Suprapubic skin (tissue), 4 donors: ENCODE measurements at regions not wholly inside any gene's neighbourhood (a gene's known extent, or its start where the extent isn't known, plus 50 kb on each side); places are given as distances from the start of the nearest gene placed in this dataset.

Experiments
- DNase-seq, 2 donors: peaks; one replicate each; pipeline ENCODE4 v3.0.0-alpha.2; 2019; ENCODE audit warnings: low spot score in 2 of 2
- H3K27ac ChIP-seq: fragments of 200-600 bp; sonication (generic); one replicate; pipeline ENCODE4 v1.5.1; 2019
- H3K27me3 ChIP-seq: fragments of 200-600 bp; sonication (generic); one replicate; pipeline ENCODE4 v1.5.1; 2019
- H3K36me3 ChIP-seq: fragments of 200-600 bp; sonication (generic); one replicate; pipeline ENCODE4 v1.5.1; 2019
- H3K4me1 ChIP-seq: fragments of 200-600 bp; sonication (generic); one replicate; pipeline ENCODE4 v1.5.1; 2019
- H3K4me3 ChIP-seq: fragments of 200-600 bp; sonication (generic); one replicate; pipeline ENCODE4 v1.5.1; 2019; ENCODE audit warnings: mild to moderate bottlenecking
- H3K9me3 ChIP-seq: fragments of 200-600 bp; sonication (generic); one replicate; pipeline ENCODE4 v1.5.1; 2019
- EP300 ChIP-seq: sonication (generic); formaldehyde crosslinking; IDR thresholded peaks from one replicate; pipeline ENCODE4 v1.6.1; 2017; ENCODE audit warnings: antibody characterized with exemption
- POLR2A ChIP-seq, 2 donors: fragments of 450-650 bp; IDR thresholded peaks; one replicate each; pipeline ENCODE4 v1.6.1; 2017; ENCODE audit warnings: antibody characterized with exemption in 2 of 2, mild to moderate bottlenecking in 2 of 2, moderate library complexity in 2 of 2
- POLR2AphosphoS5 ChIP-seq, 3 donors: sonication (generic); formaldehyde crosslinking; IDR thresholded peaks; one replicate each; pipeline ENCODE4 v1.6.1; 2017; ENCODE audit warnings: antibody characterized with exemption in 3 of 3
- WGBS: methylation state at CpG from one replicate; pipeline ENCODE4 v1.1.5; 2018; 5-methylcytosine and 5-hydroxymethylcytosine counted together
- TF ChIP-seq, protein P1 (sequence below), 2 donors: fragments of 200-600 bp in 1 of 2; fragments of 450-650 bp in 1 of 2; sonication (generic) in 1 of 2; IDR thresholded peaks; one replicate each; pipeline ENCODE4 v1.5.1; 2016 to 2019; ENCODE audit warnings: antibody characterized with exemption in 2 of 2, mild to moderate bottlenecking in 1 of 2, moderate library complexity in 1 of 2

DNA sequence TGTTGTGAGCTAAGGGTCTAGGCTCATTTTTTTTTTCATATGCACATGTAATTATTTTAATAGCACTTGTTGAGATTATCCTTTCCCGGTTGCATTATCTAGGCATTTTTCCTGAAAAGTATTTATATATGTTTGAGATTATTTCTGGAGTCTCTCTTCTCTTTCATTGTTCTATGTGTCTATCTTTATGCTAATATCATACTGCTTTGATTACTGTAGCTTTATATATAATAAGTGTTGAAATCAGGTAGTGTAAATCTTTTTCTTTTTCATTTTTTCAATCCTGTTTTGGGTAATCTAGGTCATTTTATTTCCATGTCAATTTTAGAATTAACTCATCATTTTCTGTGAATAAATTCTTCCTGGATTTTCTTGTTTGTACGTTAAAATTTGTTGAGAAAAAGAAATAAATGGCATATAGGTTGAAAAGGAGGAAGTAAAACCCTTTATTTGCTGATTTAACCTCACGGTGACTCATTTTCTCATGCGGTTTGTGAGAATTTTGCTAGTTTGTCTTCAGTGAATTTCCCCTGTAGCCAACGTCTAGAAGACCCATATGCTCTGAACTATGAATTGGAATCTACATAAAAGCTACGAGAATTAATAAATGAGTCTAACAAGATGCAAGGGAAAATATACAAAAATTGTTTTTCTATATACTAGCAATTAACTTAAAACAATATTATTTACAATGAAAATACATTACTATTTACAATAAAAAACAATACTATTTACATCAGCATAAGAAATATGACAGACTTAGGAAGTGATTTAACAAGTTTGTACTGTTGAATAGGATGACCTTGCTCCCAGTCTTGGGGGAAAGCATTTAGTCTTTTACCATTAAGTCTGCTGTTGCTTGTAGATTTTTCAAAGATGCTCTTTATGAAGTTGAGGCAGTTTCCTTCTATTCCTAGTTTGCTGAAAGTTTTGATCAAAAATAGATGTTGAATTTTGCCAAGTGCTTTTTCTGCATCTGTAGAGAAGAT is 105.0 kb downstream of the SNAPC1 start:
- DNase-seq = no peak
- Histone ChIP-seq H3K4me1 (no peaks in the 10 kb centered on the region), H3K4me3 (no peak overlapping the region), H3K27ac (no peak overlapping the region), H3K36me3 (no peaks in the 10 kb centered on the region), H3K27me3 (no peaks in the 10 kb centered on the region), H3K9me3 (peaks cover 9% of the 10 kb centered on the region)
- 81% methylated on average over 6 of the region's 6 CpGs for WGBS
- TF ChIP-seq POLR2A (IDR thresholded peaks at IDR 0.05) (no peak), POLR2AphosphoS5 (IDR thresholded peaks at IDR 0.05) (no peak), EP300 (no peak)
- TF ChIP-seq, protein P1, sequence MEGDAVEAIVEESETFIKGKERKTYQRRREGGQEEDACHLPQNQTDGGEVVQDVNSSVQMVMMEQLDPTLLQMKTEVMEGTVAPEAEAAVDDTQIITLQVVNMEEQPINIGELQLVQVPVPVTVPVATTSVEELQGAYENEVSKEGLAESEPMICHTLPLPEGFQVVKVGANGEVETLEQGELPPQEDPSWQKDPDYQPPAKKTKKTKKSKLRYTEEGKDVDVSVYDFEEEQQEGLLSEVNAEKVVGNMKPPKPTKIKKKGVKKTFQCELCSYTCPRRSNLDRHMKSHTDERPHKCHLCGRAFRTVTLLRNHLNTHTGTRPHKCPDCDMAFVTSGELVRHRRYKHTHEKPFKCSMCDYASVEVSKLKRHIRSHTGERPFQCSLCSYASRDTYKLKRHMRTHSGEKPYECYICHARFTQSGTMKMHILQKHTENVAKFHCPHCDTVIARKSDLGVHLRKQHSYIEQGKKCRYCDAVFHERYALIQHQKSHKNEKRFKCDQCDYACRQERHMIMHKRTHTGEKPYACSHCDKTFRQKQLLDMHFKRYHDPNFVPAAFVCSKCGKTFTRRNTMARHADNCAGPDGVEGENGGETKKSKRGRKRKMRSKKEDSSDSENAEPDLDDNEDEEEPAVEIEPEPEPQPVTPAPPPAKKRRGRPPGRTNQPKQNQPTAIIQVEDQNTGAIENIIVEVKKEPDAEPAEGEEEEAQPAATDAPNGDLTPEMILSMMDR (IDR thresholded peaks at IDR 0.05) = no peak

DNA sequence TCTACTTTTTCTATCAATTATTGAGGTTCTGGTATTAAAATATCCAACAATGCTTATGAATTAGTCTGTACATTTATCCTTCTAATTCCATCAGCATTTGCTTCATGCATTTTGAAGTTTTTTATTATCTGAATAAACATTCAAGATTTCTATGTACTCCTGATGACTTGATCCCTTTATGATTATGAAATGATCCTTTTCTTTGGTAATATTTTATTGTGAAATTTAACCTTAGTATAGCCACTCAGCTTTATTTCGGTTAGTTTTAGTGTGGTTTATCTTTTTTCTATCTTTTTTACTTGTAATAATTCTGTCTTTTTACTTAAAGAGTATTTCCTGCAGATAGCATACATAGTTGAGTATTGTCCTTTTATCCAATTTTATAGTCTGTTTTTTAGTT is 106.6 kb downstream of the SNAPC1 start:
- H3K4me1 ChIP-seq = no peaks in the 10 kb centered on the region
- H3K9me3 ChIP-seq = peaks cover 9% of the 10 kb centered on the region
- 86% methylated on average over 1 of the region's 1 CpG for WGBS
- no peaks in the 10 kb centered on the region for H3K36me3 ChIP-seq
- no peak for DNase-seq
- no peak overlapping the region for H3K4me3 ChIP-seq
- TF ChIP-seq POLR2A (IDR thresholded peaks at IDR 0.05) (no peak), POLR2AphosphoS5 (IDR thresholded peaks at IDR 0.05) (no peak)
- TF ChIP-seq, protein P1 (IDR thresholded peaks at IDR 0.05) = no peak
- no peak overlapping the region for H3K27ac ChIP-seq
- H3K27me3 ChIP-seq = no peaks in the 10 kb centered on the region

DNA sequence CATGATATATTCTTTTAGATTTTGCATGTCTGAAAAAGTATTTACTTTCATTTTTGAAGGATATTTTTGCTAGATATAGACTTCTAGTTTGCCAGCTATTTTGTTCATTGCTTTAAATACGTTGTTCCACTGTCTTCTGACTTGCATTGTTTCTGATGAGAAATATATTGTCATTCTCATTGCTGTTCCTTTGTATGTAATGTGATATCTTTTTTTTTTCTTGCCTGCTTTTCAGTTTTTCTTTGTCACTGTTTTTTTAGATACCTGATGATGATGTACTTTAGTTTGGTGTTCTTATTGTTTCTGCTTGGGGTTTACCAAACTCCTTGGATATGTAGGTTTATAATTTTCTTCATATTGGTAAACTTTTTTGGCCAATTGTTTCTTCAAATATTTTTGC is 107.9 kb downstream of the SNAPC1 start:
- Histone ChIP-seq H3K27me3 (no peaks in the 10 kb centered on the region), H3K9me3 (peaks cover 9% of the 10 kb centered on the region), H3K4me1 (no peaks in the 10 kb centered on the region), H3K4me3 (no peak overlapping the region), H3K36me3 (no peaks in the 10 kb centered on the region), H3K27ac (no peak overlapping the region)
- WGBS = 85% methylated on average over 1 of the region's 1 CpG
- DNase-seq = no peak
- no peak for TF ChIP-seq EP300
- no peak for TF ChIP-seq POLR2A (IDR thresholded peaks at IDR 0.05)
- TF ChIP-seq POLR2AphosphoS5 (IDR thresholded peaks at IDR 0.05) = no peak
- TF ChIP-seq, protein P1 (IDR thresholded peaks at IDR 0.05) = no peak

DNA sequence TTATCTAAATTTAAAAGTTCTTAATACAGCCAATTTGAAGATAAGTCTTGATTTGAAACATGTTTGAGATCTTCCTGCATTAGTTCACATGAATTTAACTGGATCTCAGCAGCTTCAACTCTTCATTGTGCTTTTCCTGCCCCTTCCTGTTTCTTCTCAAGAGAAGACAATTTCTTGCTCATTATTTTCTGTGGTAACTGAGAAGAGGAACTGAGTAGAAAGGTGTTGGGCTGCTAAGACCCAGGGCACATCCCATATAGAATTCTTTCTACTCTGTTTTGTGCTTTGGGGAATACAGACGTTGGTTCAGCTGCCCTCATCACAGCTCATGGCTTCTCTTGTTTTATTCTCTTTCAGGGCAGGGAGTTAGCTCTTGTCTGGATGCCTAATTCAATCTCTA is 110.2 kb downstream of the SNAPC1 start:
- H3K4me1 ChIP-seq = no peaks in the 10 kb centered on the region
- H3K27ac ChIP-seq = no peak overlapping the region
- H3K9me3 ChIP-seq = peaks cover 9% of the 10 kb centered on the region
- DNase-seq = no peak
- no peaks in the 10 kb centered on the region for H3K36me3 ChIP-seq
- H3K4me3 ChIP-seq = no peak overlapping the region
- H3K27me3 ChIP-seq = peaks cover 7% of the 10 kb centered on the region
- WGBS = 71% methylated on average over 1 of the region's 1 CpG
- no peak for TF ChIP-seq POLR2A (IDR thresholded peaks at IDR 0.05)
- no peak for TF ChIP-seq EP300
- no peak for TF ChIP-seq POLR2AphosphoS5 (IDR thresholded peaks at IDR 0.05)
- TF ChIP-seq, protein P1 (IDR thresholded peaks at IDR 0.05) = no peak

DNA sequence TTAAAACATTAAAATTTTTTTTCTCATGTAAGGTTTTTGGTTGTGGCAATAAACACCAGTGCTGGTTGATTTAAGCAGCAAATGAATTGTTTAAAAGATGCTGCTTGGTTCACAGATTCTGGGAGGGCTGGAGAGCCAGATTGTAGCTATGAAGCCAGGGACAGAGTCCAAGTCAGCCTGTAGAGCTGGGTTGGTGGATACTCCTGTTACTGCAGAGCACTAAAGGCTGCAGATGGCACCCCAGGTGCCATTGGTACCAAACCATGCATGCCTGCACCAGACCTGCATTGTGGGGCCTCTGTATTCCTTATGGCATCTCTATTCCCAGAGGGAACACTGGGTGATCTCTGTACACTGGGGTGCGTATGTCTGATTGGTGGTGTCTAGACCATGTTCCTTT is 113.3 kb downstream of the SNAPC1 start:
- no peak for DNase-seq
- H3K36me3 ChIP-seq = no peaks in the 10 kb centered on the region
- no peak for TF ChIP-seq POLR2A (IDR thresholded peaks at IDR 0.05)
- no peak for TF ChIP-seq POLR2AphosphoS5 (IDR thresholded peaks at IDR 0.05)
- TF ChIP-seq, protein P1 (IDR thresholded peaks at IDR 0.05) = no peak
- TF ChIP-seq EP300 = no peak
- H3K27me3 ChIP-seq = peaks cover 7% of the 10 kb centered on the region
- H3K9me3 ChIP-seq = peaks cover 9% of the 10 kb centered on the region
- WGBS = 60% methylated on average over 1 of the region's 1 CpG
- no peaks in the 10 kb centered on the region for H3K4me1 ChIP-seq
- H3K4me3 ChIP-seq = no peak overlapping the region
- no peak overlapping the region for H3K27ac ChIP-seq
